ENCODE measurements at regions not wholly inside any gene's neighbourhood (a gene's known extent, or its start where the extent isn't known, plus 50 kb on each side); places are given as distances from the start of the nearest gene placed in this dataset.

DNA sequence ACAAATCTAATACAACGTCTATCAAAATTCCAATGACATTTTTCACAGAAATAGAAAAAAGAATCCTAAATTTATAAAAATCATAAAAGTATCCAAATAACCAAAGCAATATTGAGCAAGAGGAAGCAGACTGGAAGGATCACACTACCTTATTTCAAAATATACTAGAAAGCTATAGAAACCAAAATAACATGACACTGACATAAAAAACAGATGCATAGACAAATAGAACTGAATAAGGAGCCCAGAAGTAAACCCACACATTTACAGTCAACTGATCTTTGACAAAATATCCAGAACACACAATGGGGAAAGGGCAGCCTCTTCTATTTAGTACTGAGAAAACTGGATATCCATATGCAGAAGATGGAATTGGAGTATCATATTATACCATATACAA, 217.5 kb downstream of the MACC1 start:
- H3K9me3 ChIP-seq (ENCODE audit: low read depth) = no peaks in the 10 kb centered on the region
- H3K9ac ChIP-seq = no peak overlapping the region
- no peaks in the 10 kb centered on the region for H3K4me1 ChIP-seq
- TF ChIP-seq EZH2phosphoT487 (IDR thresholded peaks at IDR 0.05) = no peak
- TF ChIP-seq, protein P1, sequence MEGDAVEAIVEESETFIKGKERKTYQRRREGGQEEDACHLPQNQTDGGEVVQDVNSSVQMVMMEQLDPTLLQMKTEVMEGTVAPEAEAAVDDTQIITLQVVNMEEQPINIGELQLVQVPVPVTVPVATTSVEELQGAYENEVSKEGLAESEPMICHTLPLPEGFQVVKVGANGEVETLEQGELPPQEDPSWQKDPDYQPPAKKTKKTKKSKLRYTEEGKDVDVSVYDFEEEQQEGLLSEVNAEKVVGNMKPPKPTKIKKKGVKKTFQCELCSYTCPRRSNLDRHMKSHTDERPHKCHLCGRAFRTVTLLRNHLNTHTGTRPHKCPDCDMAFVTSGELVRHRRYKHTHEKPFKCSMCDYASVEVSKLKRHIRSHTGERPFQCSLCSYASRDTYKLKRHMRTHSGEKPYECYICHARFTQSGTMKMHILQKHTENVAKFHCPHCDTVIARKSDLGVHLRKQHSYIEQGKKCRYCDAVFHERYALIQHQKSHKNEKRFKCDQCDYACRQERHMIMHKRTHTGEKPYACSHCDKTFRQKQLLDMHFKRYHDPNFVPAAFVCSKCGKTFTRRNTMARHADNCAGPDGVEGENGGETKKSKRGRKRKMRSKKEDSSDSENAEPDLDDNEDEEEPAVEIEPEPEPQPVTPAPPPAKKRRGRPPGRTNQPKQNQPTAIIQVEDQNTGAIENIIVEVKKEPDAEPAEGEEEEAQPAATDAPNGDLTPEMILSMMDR (IDR thresholded peaks at IDR 0.05) = no peak
- no peak for TF ChIP-seq EZH2 (IDR thresholded peaks at IDR 0.05)
- no peak overlapping the region for H3K4me3 Mint-ChIP-seq
- H3K36me3 ChIP-seq = no peaks in the 10 kb centered on the region
- H3K27ac ChIP-seq = no peak overlapping the region
- no peaks in the 10 kb centered on the region for H3F3A ChIP-seq (ENCODE audit: low read depth)
- no peak overlapping the region for H3K4me3 ChIP-seq
- no peaks in the 10 kb centered on the region for H3K79me2 ChIP-seq (ENCODE audit: low read depth)
- no peaks in the 10 kb centered on the region for H3K9me3 Mint-ChIP-seq
- DNase-seq (ENCODE audit: low spot score) = no peak
- no peaks in the 10 kb centered on the region for H3K36me3 Mint-ChIP-seq
- H4K20me1 ChIP-seq (ENCODE audit: low read depth) = no peaks in the 10 kb centered on the region
- H3K4me1 Mint-ChIP-seq = no peaks in the 10 kb centered on the region
- H2AFZ ChIP-seq (replicated peaks) = no peak overlapping the region
- H3K27me3 Mint-ChIP-seq (ENCODE audit: insufficient read depth, low read depth) = no peaks in the 10 kb centered on the region
- no peak overlapping the region for H3K27ac Mint-ChIP-seq
- H3K4me2 ChIP-seq = no peak overlapping the region
- H3K27me3 ChIP-seq = no peaks in the 10 kb centered on the region

- Mint-ChIP-seq H3K9me3 (no peaks in the 10 kb centered on the region), H3K27ac (no peak overlapping the region), H3K36me3 (no peaks in the 10 kb centered on the region), H3K4me3 (no peak overlapping the region), H3K4me1 (no peaks in the 10 kb centered on the region), H3K27me3 (ENCODE audit: insufficient read depth, low read depth) (no peaks in the 10 kb centered on the region)
- Histone ChIP-seq H3K27me3 (no peaks in the 10 kb centered on the region), H3K9ac (no peak overlapping the region), H3K4me3 (no peak overlapping the region), H3K36me3 (no peaks in the 10 kb centered on the region), H3F3A (ENCODE audit: low read depth) (no peaks in the 10 kb centered on the region), H3K4me2 (no peak overlapping the region), H3K9me3 (ENCODE audit: low read depth) (no peaks in the 10 kb centered on the region), H3K27ac (no peak overlapping the region), H2AFZ (replicated peaks) (no peak overlapping the region), H4K20me1 (ENCODE audit: low read depth) (no peaks in the 10 kb centered on the region), H3K79me2 (ENCODE audit: low read depth) (no peaks in the 10 kb centered on the region), H3K4me1 (peaks cover 3% of the 10 kb centered on the region)
- TF ChIP-seq, protein P1 (IDR thresholded peaks at IDR 0.05) = no peak
- TF ChIP-seq EZH2 (IDR thresholded peaks at IDR 0.05) (no peak), EZH2phosphoT487 (IDR thresholded peaks at IDR 0.05) (no peak)
- no peak for DNase-seq (ENCODE audit: low spot score)
Measured at GRCh38 chr7:19991936-19992335, 218.5 kb upstream of the TMEM196 start.

DNA sequence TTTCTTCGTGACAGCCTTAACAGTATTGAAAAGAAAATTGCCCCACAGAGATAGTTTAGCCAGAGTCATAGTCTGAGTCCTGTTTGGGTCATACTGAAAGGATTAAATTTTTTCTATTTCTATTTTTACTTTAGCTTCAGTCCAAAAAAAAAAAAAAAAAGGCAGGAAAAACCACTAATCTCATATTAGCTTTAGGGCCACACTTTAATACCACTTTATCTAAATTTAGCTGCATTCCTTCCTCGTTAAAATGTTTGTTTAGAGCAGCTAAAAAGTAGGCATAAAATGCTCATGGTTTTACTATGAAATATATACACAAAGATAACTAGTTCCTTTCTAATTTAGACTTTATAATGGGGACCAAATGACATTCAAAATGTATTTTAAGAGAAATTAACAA, 216.5 kb upstream of the TMEM196 start:
- no peak overlapping the region for H3K27ac Mint-ChIP-seq
- no peaks in the 10 kb centered on the region for H3K27me3 ChIP-seq

More for the DNA sequence above, 216.5 kb upstream of the TMEM196 start:
- Histone ChIP-seq H3K4me2 (no peak overlapping the region), H3K27ac (no peak overlapping the region), H3K4me3 (no peak overlapping the region), H3F3A (ENCODE audit: low read depth) (no peaks in the 10 kb centered on the region), H3K4me1 (peaks cover 3% of the 10 kb centered on the region), H3K79me2 (ENCODE audit: low read depth) (no peaks in the 10 kb centered on the region), H4K20me1 (ENCODE audit: low read depth) (no peaks in the 10 kb centered on the region), H3K9me3 (ENCODE audit: low read depth) (no peaks in the 10 kb centered on the region), H3K36me3 (no peaks in the 10 kb centered on the region), H3K9ac (no peak overlapping the region), H2AFZ (replicated peaks) (no peak overlapping the region)
- Mint-ChIP-seq H3K36me3 (no peaks in the 10 kb centered on the region), H3K4me1 (no peaks in the 10 kb centered on the region), H3K4me3 (no peak overlapping the region), H3K9me3 (no peaks in the 10 kb centered on the region), H3K27me3 (ENCODE audit: insufficient read depth, low read depth) (no peaks in the 10 kb centered on the region)
- no peak for TF ChIP-seq EZH2 (IDR thresholded peaks at IDR 0.05)
- no peak for TF ChIP-seq EZH2phosphoT487 (IDR thresholded peaks at IDR 0.05)
- TF ChIP-seq, protein P1 (IDR thresholded peaks at IDR 0.05) = no peak
- no peak for DNase-seq (ENCODE audit: low spot score)
